ENCODE measurements at regions not wholly inside any gene's neighbourhood (a gene's known extent, or its start where the extent isn't known, plus 50 kb on each side); places are given as distances from the start of the nearest gene placed in this dataset.

DNA sequence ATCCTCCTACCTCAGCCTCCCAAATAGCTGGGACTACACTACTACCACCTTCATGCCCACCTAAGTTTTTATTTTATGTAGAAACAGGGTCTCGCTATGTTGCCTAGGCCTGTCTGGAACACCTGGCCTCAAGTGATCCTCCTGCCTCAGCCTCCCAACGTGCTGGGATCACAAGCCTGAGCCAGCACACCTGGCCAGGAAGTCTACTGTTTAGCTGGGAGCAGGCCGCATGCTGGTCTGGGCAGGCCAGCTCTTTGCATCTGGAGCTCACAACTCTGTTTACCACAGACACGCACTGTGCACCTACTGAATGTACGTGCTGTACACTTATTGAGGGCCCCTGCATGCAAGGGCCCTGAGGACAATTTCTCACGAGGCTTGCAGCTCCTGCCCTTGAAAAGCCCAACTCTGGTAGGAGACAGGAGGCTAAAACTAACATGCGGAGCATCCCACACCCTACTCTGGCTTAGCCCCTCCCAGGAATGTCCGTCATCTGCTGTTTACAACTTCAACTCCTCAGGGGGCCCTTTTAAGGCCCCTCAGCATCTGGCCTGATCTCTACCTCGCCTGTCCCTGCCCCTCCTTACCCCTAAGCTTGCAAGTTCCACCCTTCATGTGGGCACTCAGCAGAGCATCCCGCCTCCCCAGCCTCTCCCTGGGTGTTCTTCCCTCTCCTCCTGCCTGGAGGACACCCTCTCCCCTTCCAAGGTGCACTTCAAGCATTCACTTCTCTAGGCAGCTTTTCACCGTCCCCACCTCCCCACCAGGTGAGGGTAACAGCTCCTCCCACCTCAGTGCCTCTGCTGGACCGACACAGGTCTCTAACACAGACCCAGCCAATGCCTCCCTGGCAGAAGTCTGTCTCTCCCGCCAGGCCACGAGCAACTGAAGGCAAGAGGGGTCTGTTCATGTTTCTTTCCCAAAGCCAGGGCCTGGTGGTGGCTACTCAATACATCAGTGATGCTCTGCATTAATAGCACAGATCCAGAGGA, 114.2 kb upstream of the UQCRFS1 start:
- Histone ChIP-seq H3K4me3 (no peak overlapping the region), H3K27me3 (peaks cover 0 to 15% (median 0%) of the 10 kb centered on the region in 3 donors), H3K4me1 (no peaks in the 10 kb centered on the region), H3K36me3 (no peaks in the 10 kb centered on the region), H3K27ac (no peak overlapping the region), H3K9me3 (peaks cover 0 to 5% (median 0%) of the 10 kb centered on the region in 4 donors)
- no peak for DNase-seq
- 33 to 51% (median 45%) methylated on average over 12 to 14 of the region's 14 CpGs for WGBS, 5 donors
- intact Hi-C loops (cut with DNase I; ENCODE audit: low total_unique reads) = no loop called here
- TF ChIP-seq EP300 (IDR thresholded peaks at IDR 0.05) (no peak), POLR2AphosphoS5 (IDR thresholded peaks at IDR 0.05) (no peak), POLR2A (IDR thresholded peaks at IDR 0.05) (no peak)
- TF ChIP-seq, protein P1, sequence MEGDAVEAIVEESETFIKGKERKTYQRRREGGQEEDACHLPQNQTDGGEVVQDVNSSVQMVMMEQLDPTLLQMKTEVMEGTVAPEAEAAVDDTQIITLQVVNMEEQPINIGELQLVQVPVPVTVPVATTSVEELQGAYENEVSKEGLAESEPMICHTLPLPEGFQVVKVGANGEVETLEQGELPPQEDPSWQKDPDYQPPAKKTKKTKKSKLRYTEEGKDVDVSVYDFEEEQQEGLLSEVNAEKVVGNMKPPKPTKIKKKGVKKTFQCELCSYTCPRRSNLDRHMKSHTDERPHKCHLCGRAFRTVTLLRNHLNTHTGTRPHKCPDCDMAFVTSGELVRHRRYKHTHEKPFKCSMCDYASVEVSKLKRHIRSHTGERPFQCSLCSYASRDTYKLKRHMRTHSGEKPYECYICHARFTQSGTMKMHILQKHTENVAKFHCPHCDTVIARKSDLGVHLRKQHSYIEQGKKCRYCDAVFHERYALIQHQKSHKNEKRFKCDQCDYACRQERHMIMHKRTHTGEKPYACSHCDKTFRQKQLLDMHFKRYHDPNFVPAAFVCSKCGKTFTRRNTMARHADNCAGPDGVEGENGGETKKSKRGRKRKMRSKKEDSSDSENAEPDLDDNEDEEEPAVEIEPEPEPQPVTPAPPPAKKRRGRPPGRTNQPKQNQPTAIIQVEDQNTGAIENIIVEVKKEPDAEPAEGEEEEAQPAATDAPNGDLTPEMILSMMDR (IDR thresholded peaks at IDR 0.05) = no peak

DNA sequence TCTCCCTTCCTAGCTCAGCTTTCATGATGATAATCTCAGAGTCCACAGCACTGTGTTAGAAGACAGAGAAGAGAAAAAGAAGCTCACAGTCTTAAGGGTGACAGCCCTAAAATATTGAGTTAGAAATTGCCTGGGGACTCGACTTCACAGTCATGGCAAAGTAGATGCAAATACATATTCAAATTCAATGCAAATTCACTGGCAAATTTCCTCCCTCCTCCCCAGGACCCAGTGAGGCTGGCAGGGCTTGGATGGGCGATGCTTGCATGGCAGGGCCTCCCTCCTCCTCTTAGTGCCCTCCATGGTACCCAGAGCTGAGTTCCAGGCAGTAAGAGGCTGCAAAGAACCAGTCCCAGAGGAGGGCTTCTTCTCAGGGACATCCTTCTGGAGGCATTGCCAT, 115.6 kb upstream of the UQCRFS1 start:
- TF ChIP-seq POLR2AphosphoS5 (IDR thresholded peaks at IDR 0.05) (no peak), POLR2A (IDR thresholded peaks at IDR 0.05) (no peak), EP300 (IDR thresholded peaks at IDR 0.05) (no peak)
- TF ChIP-seq, protein P1 (IDR thresholded peaks at IDR 0.05) = no peak
- Histone ChIP-seq H3K4me1 (no peaks in the 10 kb centered on the region), H3K4me3 (no peak overlapping the region), H3K27me3 (peaks cover 0 to 15% (median 0%) of the 10 kb centered on the region in 3 donors), H3K27ac (no peak overlapping the region), H3K36me3 (no peaks in the 10 kb centered on the region), H3K9me3 (peaks cover 0 to 5% (median 0%) of the 10 kb centered on the region in 4 donors)
- no peak for DNase-seq
- intact Hi-C loops (cut with DNase I; ENCODE audit: low total_unique reads) = no loop called here
- WGBS, 5 donors = 32 to 59% (median 50%) methylated on average over 2 of the region's 2 CpGs

DNA sequence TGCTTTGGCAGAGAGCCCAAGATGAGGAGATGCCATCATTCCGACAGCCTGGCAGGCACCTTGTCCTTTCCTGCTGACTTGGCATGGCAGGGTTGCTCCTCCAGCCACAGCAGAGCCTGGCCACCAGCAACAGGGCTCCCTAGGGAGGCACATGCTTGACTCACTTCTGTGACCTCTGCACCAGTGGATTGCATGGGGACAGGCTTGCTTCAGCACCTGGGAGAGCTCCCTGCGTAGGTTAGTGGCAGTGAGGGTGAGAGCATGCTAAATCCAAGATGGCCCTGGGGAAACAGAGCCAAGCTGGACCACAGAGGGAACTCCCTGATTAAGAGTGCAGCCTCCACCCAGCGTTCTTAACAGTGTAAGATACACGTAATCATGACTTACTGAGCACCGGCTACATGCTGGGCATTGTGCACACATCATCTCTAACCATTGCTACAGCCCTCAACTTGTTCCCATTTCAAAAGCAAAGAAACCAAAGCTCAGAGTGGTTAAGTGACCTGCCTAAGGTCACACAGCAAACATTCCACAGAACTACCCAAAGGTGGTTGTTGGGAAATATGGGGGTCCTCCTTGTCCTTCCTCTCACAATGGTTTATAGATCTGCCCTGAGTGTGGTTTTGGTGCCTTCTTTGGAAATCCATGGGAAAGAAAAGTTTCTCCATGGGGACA, 116.6 kb upstream of the UQCRFS1 start:
- Histone ChIP-seq H3K4me1 (no peaks in the 10 kb centered on the region), H3K27me3 (peaks cover 0 to 13% (median 0%) of the 10 kb centered on the region in 3 donors), H3K36me3 (no peaks in the 10 kb centered on the region), H3K9me3 (peaks cover 0 to 6% (median 2%) of the 10 kb centered on the region in 4 donors), H3K27ac (no peak overlapping the region), H3K4me3 (no peak overlapping the region)
- DNase-seq = peak in 1 of 2 donors; percentile 53
- WGBS, 5 donors = 62 to 75% (median 69%) methylated on average over 5 of the region's 5 CpGs
- TF ChIP-seq POLR2AphosphoS5 (IDR thresholded peaks at IDR 0.05) = no peak
- no peak for TF ChIP-seq EP300 (IDR thresholded peaks at IDR 0.05)
- TF ChIP-seq POLR2A (IDR thresholded peaks at IDR 0.05) = no peak
- TF ChIP-seq, protein P1 (IDR thresholded peaks at IDR 0.05) = no peak
- intact Hi-C loops (cut with DNase I; ENCODE audit: low total_unique reads) = no loop called here

DNA sequence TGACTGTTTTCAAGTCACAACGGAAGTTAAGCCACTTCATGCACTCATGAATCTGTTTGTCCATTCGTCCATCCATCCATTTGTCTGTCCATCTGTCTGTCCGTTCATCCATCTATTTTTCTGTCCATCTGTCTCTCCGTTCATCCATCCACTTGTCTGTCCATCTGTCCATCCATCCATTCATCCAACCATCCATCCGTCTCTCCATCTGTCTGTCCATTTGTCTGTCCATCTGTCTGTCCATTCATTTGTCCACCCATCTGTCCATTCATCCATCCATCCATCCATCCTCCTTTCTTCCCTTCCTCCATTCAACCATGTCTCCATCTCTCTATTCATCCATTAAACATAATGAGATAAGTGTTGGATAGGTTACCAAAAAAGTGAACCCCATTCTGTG, 123.5 kb upstream of the UQCRFS1 start:
- intact Hi-C loops (cut with DNase I; ENCODE audit: low total_unique reads) = no loop called here
- no peak for DNase-seq
- Histone ChIP-seq H3K4me1 (no peaks in the 10 kb centered on the region), H3K27me3 (peaks cover 0 to 16% (median 0%) of the 10 kb centered on the region in 3 donors), H3K4me3 (no peak overlapping the region), H3K36me3 (no peaks in the 10 kb centered on the region), H3K27ac (no peak overlapping the region), H3K9me3 (peaks cover 0 to 27% (median 12%) of the 10 kb centered on the region in 4 donors)
- TF ChIP-seq, protein P1 (IDR thresholded peaks at IDR 0.05) = no peak
- TF ChIP-seq POLR2A (IDR thresholded peaks at IDR 0.05) (no peak), EP300 (IDR thresholded peaks at IDR 0.05) (no peak), POLR2AphosphoS5 (IDR thresholded peaks at IDR 0.05) (no peak)
- WGBS, 5 donors = 63 to 73% (median 68%) methylated on average over 5 of the region's 5 CpGs
